Astrocyte (in vitro differentiated cells and primary cell): ENCODE measurements at regions not wholly inside any gene's neighbourhood (a gene's known extent, or its start where the extent isn't known, plus 50 kb on each side); places are given as distances from the start of the nearest gene placed in this dataset.

ENCODE experiments used
- DNase-seq: peaks from one replicate; pipeline ENCODE4 v3.0.0-alpha.2; 2010; ENCODE audit warnings: low read depth
- FAIRE-seq: peaks from 2 replicates; lab custom pipeline; 2011; peaks lifted over from hg19 to GRCh38; lab: Jason Lieb, UNC
- H2AFZ ChIP-seq: 2 replicates; pipeline ENCODE4 v1.6.0; 2012; ENCODE audit warnings: low read depth, low read length, inconsistent platforms
- H3K27ac ChIP-seq: 2 replicates; pipeline ENCODE4 v1.5.1; 2011; ENCODE audit warnings: low read depth, low read length, inconsistent platforms
- H3K27me3 ChIP-seq: 2 replicates; pipeline ENCODE4 v1.6.0; 2011; ENCODE audit warnings: low read length, inconsistent platforms; ENCODE audit not compliant: insufficient read depth
- H3K36me3 ChIP-seq: 2 replicates; pipeline ENCODE4 v1.5.1; 2011; ENCODE audit warnings: low read length, inconsistent platforms; ENCODE audit not compliant: insufficient read depth
- H3K4me1 ChIP-seq: 2 replicates; pipeline ENCODE4 v1.5.1; 2011; ENCODE audit warnings: low read length, inconsistent platforms; ENCODE audit not compliant: insufficient read depth
- H3K4me2 ChIP-seq: 2 replicates; pipeline ENCODE4 v1.6.0; 2012; ENCODE audit warnings: low read length, inconsistent platforms
- H3K4me3 ChIP-seq: 2 replicates; pipeline ENCODE4 v1.5.1; 2011; ENCODE audit warnings: low read depth, mild to moderate bottlenecking, low read length, inconsistent platforms; ENCODE audit not compliant: insufficient read depth
- H3K79me2 ChIP-seq: 2 replicates; pipeline ENCODE4 v1.6.0; 2012; ENCODE audit warnings: mild to moderate bottlenecking, low read length, inconsistent platforms; ENCODE audit not compliant: insufficient read depth
- H3K9ac ChIP-seq: 2 replicates; pipeline ENCODE4 v1.6.0; 2012; ENCODE audit warnings: mild to moderate bottlenecking, low read length, inconsistent platforms
- H3K9me3 ChIP-seq: 2 replicates; pipeline ENCODE4 v1.5.1; 2012; ENCODE audit warnings: low read depth, mild to moderate bottlenecking, low read length, inconsistent platforms; ENCODE audit not compliant: insufficient read depth
- H4K20me1 ChIP-seq: 2 replicates; pipeline ENCODE4 v1.6.0; 2012; ENCODE audit warnings: low read length, inconsistent platforms; ENCODE audit not compliant: insufficient read depth
- H3K27ac Mint-ChIP-seq: one replicate; pipeline ENCODE4 v1.8.0; 2021; ENCODE audit warnings: mild to moderate bottlenecking, mixed read lengths; ENCODE audit not compliant: unreplicated experiment
- H3K27me3 Mint-ChIP-seq: one replicate; pipeline ENCODE4 v1.8.0; 2021; ENCODE audit warnings: low read depth, mixed read lengths; ENCODE audit not compliant: unreplicated experiment
- H3K36me3 Mint-ChIP-seq: one replicate; pipeline ENCODE4 v1.8.0; 2021; ENCODE audit warnings: low read depth, mixed read lengths; ENCODE audit not compliant: unreplicated experiment
- H3K4me1 Mint-ChIP-seq: one replicate; pipeline ENCODE4 v1.8.0; 2021; ENCODE audit warnings: low read depth, mixed read lengths; ENCODE audit not compliant: unreplicated experiment
- H3K4me3 Mint-ChIP-seq: one replicate; pipeline ENCODE4 v1.8.0; 2021; ENCODE audit warnings: mild to moderate bottlenecking, moderate library complexity, mixed read lengths; ENCODE audit not compliant: unreplicated experiment
- H3K9me3 Mint-ChIP-seq: one replicate; pipeline ENCODE4 v1.8.0; 2021; ENCODE audit warnings: mild to moderate bottlenecking, mixed read lengths; ENCODE audit not compliant: unreplicated experiment
- CTCF ChIP-seq: IDR thresholded peaks from 2 replicates; pipeline ENCODE4 v1.5.1; 2011; ENCODE audit warnings: low read depth, mild to moderate bottlenecking, inconsistent platforms, low read length, moderate library complexity; ENCODE audit not compliant: insufficient read depth
- EZH2 ChIP-seq: IDR thresholded peaks from 2 replicates; pipeline ENCODE4 v1.6.1; 2012; ENCODE audit warnings: mild to moderate bottlenecking, low read length, inconsistent platforms; ENCODE audit not compliant: insufficient read depth

- no peaks in the 10 kb centered on the region for H4K20me1 ChIP-seq
- no peaks in the 10 kb centered on the region for H3K36me3 Mint-ChIP-seq
- FAIRE-seq (no peak), DNase-seq (no peak)
- H3K4me2 ChIP-seq = no peak overlapping the region
- no peaks in the 10 kb centered on the region for H3K36me3 ChIP-seq
- H3K9me3 Mint-ChIP-seq = no peaks in the 10 kb centered on the region
- no peaks in the 10 kb centered on the region for H3K9me3 ChIP-seq
- H3K4me3 Mint-ChIP-seq = no peak overlapping the region
- peaks cover 13% of the 10 kb centered on the region for H3K4me1 Mint-ChIP-seq
- no peak overlapping the region for H3K27ac ChIP-seq
- H3K27me3 ChIP-seq = no peaks in the 10 kb centered on the region
- no peak overlapping the region for H3K4me3 ChIP-seq
- H3K4me1 ChIP-seq = no peaks in the 10 kb centered on the region
- TF ChIP-seq EZH2 (no peak), CTCF (no peak)
- H3K79me2 ChIP-seq = no peaks in the 10 kb centered on the region
- no peak overlapping the region for H3K27ac Mint-ChIP-seq
- no peaks in the 10 kb centered on the region for H3K27me3 Mint-ChIP-seq
- H3K9ac ChIP-seq = no peak overlapping the region
- H2AFZ ChIP-seq = no peak overlapping the region
Measured at GRCh38 chr3:152206243-152206760, 62.4 kb upstream of the MBNL1 start.

DNA sequence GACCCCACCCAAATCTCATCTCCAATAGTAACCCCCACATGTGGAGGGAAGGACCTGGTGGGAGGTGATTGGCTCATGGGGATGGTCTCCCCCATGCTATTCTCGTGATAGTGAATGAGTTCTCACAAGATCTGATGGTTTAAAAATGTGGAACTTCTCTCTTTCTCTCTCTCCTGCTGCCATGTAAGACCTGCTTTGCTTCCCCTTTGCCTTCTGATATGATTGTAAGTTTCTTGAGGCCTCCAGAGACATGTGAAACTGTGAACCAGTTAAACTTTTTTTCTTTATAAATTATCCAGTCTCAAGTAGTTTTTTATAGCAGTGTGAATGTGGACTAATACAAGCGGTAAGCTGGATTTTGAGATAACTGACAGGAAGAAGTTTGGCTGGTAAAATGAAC is 60.3 kb upstream of the MBNL1 start:
- Histone ChIP-seq H3K27ac (no peak overlapping the region), H3K4me1 (no peaks in the 10 kb centered on the region), H2AFZ (no peak overlapping the region), H3K36me3 (no peaks in the 10 kb centered on the region), H3K9ac (no peak overlapping the region), H3K9me3 (no peaks in the 10 kb centered on the region), H3K27me3 (no peaks in the 10 kb centered on the region), H3K4me3 (no peak overlapping the region), H3K4me2 (no peak overlapping the region), H3K79me2 (no peaks in the 10 kb centered on the region), H4K20me1 (no peaks in the 10 kb centered on the region)
- TF ChIP-seq CTCF (no peak), EZH2 (no peak)
- DNase-seq (no peak), FAIRE-seq (no peak)
- Mint-ChIP-seq H3K27me3 (no peaks in the 10 kb centered on the region), H3K36me3 (no peaks in the 10 kb centered on the region), H3K27ac (no peak overlapping the region), H3K4me1 (peaks cover 6% of the 10 kb centered on the region), H3K4me3 (no peak overlapping the region), H3K9me3 (no peaks in the 10 kb centered on the region)

- Histone ChIP-seq H3K79me2 (no peaks in the 10 kb centered on the region), H3K9me3 (no peaks in the 10 kb centered on the region), H3K4me3 (no peak overlapping the region), H3K4me1 (no peaks in the 10 kb centered on the region), H3K36me3 (no peaks in the 10 kb centered on the region), H2AFZ (no peak overlapping the region), H3K27ac (no peak overlapping the region), H3K4me2 (no peak overlapping the region), H3K9ac (no peak overlapping the region), H3K27me3 (no peaks in the 10 kb centered on the region), H4K20me1 (no peaks in the 10 kb centered on the region)
- Mint-ChIP-seq H3K4me1 (peaks cover 3% of the 10 kb centered on the region), H3K9me3 (no peaks in the 10 kb centered on the region), H3K36me3 (no peaks in the 10 kb centered on the region), H3K4me3 (no peak overlapping the region), H3K27ac (no peak overlapping the region), H3K27me3 (no peaks in the 10 kb centered on the region)
- FAIRE-seq = no peak
- TF ChIP-seq CTCF (no peak), EZH2 (no peak)
- no peak for DNase-seq
Measured at GRCh38 chr3:152209060-152209459, 59.7 kb upstream of the MBNL1 start.
